PC-9 (cell line): ENCODE measurements at regions not wholly inside any gene's neighbourhood (a gene's known extent, or its start where the extent isn't known, plus 50 kb on each side); places are given as distances from the start of the nearest gene placed in this dataset.

Experiments
- EZH2 ChIP-seq: fragments of 200-600 bp; sonication (generic); IDR thresholded peaks from 2 replicates; pipeline ENCODE4 v1.8.0; 2017; ENCODE audit warnings: antibody characterized with exemption, low read depth
- TF ChIP-seq, protein P1 (sequence below): fragments of 200-600 bp; sonication (generic); conservative IDR thresholded peaks from 2 replicates; pipeline ENCODE4 v1.6.1; 2017; ENCODE audit warnings: mixed run types, antibody characterized with exemption, mild to moderate bottlenecking, moderate library complexity

DNA sequence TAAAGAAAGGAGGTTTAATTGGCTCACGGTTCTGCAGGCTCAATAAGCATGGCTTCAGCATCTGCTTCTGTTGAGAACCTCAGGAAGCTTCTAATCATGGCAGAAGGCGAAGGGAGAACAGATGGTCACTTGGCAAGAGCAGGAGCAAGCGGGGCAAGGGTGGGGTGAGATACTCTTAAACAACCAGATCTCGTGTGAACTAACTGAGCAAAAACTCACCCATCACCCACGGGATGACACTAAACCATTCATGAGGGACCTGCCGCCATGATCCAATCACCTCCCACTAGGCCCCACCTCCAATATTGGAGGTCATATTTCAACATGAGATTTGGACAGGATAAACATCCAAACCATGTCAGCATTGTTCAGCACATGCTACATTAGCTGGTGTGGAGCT lies 89.1 kb upstream of the HAND1 start:
- TF ChIP-seq, protein P1, sequence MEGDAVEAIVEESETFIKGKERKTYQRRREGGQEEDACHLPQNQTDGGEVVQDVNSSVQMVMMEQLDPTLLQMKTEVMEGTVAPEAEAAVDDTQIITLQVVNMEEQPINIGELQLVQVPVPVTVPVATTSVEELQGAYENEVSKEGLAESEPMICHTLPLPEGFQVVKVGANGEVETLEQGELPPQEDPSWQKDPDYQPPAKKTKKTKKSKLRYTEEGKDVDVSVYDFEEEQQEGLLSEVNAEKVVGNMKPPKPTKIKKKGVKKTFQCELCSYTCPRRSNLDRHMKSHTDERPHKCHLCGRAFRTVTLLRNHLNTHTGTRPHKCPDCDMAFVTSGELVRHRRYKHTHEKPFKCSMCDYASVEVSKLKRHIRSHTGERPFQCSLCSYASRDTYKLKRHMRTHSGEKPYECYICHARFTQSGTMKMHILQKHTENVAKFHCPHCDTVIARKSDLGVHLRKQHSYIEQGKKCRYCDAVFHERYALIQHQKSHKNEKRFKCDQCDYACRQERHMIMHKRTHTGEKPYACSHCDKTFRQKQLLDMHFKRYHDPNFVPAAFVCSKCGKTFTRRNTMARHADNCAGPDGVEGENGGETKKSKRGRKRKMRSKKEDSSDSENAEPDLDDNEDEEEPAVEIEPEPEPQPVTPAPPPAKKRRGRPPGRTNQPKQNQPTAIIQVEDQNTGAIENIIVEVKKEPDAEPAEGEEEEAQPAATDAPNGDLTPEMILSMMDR: no peak
- TF ChIP-seq EZH2: no peak
